HG03521 (cell line): ENCODE measurements at regions not wholly inside any gene's neighbourhood (a gene's known extent, or its start where the extent isn't known, plus 50 kb on each side); places are given as distances from the start of the nearest gene placed in this dataset.

Experiments
- ATAC-seq: cut with Tn5 transposase; IDR thresholded peaks from one replicate; pipeline ENCODE4 v1.9.1; 2021; ENCODE audit warnings: mild to moderate bottlenecking, moderate library complexity; ENCODE audit not compliant: unreplicated experiment

DNA sequence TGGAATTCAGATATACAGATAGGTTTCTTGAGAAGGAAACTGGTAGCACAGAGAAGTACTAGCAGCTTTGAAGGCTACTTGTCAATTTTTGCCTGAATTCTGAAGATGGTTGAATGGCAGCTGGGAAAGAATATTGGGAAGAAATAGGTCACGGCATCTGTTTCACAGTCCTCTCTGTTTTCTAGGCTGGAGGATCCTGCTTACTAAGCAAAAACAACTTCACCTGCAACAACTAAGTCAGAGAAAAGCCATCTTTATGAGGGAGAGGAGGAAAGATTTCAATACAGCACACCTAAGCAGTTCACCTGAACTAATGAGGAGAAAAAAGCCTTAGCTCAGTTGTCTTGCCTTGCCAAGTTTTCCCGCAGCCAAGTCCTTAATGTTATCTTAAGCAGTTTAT, 975.5 kb upstream of the EPHA7 start:
- ATAC-seq, result no peak

DNA sequence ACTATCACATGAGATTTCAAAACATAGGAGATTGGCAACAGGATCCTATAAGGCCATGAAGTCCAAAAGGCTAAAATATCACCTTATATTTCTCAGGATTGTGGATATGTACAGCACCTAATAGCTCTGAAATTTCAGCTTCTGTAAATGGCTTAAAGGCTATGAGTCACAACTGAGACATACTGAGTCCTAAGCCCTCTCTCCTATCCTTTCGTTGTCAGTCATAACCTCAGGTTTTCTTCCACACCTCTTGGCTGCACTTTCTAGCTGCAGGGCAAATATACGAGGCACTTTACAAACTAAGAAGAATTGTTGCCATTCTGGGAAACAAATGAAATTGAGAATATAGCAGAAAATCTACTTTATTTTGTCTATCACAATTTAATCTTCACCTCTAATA, 969.9 kb upstream of the EPHA7 start:
- ATAC-seq, result no peak

DNA sequence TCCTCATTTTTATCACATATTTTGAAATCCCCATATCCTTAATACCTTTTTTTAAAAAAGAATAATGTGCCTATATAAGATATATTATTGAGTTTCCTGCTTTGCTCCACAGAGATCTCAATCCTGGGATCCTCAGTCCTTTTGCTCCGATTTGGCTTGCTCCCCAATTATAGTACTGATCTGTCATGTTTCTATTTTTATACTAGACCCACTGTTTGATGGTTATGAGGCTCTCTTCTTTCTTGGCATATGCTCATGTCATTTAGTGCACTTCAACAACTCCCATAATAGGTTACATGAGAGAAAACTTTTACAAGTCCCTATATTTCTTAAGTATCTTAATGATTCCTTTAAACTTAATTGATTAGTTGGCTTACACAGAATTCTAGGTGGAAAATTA, 958.5 kb upstream of the EPHA7 start:
- no peak for ATAC-seq

GRCh38 chr6:94376876-94377275, 957.5 kb upstream of the EPHA7 start:
- no peak for ATAC-seq

GRCh38 chr6:94372229-94372628, 952.9 kb upstream of the EPHA7 start:
- ATAC-seq, result no peak

GRCh38 chr6:94367316-94367715, 948.0 kb upstream of the EPHA7 start:
- ATAC-seq, result no peak

DNA sequence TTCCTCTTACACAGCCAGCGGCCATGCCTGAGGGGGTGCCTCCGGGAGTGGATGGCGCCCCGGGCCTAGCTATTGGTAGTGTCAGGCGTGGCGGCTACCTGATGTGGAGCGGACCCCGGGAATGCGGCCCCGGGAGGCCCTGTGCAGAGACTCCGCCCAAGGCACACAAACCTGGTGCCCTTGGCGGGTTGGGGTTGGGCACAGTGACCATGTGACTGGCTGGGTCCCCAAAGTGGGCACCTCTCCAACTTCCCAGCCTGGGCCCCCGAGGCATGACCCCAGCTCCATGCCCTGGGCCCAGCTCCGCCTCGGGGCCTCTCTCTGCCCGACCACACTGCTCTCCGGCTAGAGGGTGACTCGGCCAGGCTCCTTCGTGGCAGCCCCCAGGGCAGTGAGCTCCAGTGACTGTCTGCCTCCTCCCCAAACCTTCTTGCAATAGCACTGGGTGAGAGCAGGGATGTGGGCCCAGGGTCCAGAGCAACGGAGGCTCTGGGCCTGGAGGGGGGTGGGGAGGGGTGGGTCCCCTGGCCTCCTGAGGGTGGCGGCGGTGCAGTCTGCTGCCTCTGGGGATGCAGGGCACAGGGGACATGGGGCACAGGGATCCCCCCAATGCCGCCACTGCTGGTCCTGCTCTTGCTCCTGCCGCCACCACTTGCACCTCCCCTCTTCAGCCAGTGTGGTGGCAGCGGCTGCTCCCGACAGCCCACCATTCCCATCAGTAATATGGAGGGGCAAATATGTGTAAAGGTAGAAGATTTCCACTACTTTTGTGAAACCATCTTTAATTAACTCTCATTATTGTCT, 942.9 kb upstream of the EPHA7 start:
- ATAC-seq, result no peak

DNA sequence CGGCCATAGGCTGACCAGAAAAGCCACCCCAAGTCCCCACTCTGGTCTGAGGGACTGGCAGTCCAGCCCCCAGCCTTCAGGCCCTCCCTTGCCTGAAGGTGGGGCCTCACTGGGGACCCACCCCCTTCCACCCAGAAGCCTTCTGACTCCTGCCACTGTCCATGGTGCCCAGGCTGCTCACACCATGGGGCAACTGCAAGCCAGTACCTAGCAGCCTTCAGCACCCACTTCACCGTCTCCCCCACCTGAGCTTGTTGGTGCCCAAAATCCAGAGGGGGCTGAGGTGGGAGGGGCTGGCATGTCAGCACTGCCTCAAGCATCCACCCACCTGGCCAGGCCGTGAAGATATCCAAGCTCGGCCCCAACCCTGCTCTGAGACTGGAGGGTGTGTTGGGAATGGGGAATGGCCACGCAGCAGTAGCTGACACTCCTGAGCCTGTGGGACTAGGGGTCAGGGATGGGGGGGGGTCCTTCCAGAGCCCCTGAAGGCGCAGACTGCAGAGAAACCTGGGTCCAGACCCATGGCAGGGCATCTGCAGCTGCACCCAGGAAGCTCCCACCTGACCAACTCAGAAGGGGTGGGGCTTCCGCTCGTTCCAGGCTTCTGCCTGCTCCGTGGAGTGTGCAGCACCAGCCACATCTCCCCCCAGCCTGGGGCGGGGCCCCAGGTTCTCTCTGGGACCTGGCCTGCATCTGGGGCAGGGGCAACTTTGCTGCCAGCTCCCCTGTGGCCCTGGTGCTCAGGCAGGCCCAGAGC, 942.1 kb upstream of the EPHA7 start:
- no peak for ATAC-seq

DNA sequence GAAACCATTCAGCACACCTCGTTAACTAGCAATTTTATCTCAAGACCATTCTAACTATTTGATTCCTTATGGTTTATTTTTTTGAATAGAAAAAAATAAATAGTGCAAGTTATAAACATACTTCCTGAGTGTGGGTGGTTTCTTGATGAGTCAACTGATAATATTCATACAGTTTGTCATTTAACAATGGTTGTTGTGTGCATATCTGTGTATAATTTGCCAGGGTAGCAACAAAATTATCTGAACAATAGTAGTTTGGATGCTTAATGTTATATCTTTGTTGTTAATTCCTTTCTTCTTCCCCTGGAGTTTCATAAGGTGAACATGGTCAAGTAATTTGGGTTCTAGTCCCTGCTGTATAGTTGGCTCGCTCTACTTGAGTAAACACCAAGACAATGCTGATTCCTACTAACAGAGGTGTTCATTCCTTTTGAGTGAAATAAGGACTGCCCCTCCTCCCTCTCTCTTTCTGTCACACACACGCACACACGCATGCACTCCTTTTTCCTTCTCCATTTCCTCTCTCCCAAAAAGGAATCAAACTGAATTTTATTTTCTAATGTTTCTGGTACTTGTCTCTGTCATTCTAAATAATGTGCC, 938.1 kb upstream of the EPHA7 start:
- no peak for ATAC-seq

GRCh38 chr6:94350833-94351232, 931.5 kb upstream of the EPHA7 start:
- ATAC-seq, result no peak

DNA sequence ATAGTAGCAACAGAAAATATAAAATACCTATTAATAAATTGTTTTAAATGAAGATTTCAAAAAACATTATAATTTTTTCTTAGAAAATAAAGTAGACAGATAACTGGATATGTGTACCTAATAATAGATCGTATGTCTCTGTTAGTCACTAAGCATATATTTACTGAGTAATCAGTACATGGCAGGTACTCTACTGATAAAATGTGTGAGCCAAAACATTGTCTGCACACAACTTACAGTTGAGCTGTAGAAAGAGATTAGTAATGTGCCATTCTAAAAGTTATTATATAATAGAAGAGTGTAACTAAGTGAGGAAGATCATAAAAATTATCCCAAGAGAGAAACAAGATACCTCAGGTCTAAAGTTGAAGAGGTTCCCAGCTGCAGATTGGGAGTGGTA, 929.9 kb upstream of the EPHA7 start:
- no peak for ATAC-seq

DNA sequence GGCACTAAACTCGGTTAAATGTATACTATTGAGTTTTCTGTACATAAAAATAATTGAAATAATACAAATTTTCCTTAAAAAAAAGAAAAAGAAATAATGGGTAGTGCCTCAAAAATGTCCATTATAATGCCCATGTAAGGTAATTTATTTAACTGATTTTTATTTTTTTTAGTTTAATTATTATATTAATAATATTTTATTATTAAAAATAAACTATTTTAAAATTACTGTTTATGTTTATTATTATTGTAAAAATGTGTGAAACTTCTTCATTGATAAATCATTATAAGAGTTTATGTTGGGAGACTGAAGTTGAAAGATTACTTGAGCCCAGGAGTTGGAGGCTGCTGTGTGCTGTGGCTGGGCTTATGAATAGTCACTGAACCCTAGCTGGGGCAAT, 925.5 kb upstream of the EPHA7 start:
- ATAC-seq, result no peak

GRCh38 chr6:94341173-94341572, 921.8 kb upstream of the EPHA7 start:
- no peak for ATAC-seq

- no peak for ATAC-seq
Measured at GRCh38 chr6:94323853-94324252, 904.5 kb upstream of the EPHA7 start.

DNA sequence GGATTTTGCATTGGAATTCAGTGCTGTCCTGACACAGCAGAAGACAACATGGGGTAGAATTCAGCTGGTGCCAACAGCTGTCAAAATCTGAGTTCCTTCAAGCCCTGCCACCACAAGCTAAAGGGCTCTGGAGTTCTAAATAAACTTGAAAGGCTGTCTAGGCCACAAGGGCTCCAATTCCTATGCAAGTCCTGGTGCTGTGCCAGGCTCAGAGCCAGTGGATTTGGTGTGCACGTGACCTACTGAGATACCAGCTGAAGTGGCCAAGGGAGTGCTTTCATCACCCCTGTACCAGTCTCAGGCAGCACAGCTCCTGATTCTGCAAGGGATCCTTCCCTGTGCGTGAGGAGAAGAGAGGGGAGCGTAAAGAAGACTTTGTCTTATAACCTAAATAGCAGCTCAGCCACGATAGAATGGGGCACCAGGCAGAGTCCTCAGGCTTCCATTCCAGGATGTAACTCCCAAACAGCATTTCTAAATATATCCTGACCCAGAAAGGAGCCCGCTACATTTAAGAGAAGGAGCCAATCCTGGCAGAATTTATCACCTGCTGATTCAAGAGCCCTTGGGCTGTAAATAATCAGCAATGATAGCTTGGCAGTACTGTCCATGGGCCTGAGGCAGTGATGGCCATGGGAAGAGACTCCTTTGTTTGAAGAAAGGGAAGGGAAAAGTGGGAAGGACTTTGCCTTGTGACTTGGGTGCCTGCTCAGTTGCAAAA, 881.2 kb upstream of the EPHA7 start:
- ATAC-seq, result no peak

DNA sequence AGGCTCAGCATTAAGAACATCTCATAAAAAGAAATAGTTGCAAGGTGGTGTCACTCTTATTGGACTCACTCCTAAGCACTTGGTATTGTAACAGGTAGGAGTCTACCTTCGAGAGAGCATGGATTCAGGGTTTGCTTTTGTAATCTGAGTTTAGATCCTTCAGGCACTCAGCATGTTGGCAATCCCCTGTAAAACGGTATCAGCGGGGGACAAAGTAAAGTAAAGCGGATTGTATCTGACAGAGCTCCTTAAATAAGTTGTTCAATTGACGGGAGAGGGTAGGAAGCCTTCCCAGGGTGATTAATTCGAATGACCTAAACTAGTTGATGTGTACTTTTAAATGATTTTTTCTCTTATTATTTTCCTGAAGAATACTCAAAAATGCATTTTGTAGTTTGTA, 869.8 kb upstream of the EPHA7 start:
- ATAC-seq, result no peak

DNA sequence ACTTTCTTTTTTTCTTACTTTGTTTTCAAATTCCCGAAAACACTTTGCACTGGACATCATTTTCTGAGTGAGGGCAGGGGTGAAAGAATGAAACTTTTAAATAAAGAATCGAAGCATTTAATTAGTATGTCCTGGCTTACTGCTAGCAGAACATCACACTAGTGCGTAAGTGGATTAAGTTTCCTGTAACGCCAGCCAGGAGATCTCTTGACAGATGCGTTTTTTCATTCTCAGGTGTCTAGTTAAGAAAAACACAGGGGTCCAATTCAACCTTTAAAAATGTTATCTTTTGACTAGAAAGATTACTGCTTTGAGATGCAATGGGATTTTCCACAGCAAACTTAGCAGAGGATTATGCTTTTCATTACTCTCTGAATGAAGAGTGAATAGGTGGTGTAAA, 858.8 kb upstream of the EPHA7 start:
- no peak for ATAC-seq

DNA sequence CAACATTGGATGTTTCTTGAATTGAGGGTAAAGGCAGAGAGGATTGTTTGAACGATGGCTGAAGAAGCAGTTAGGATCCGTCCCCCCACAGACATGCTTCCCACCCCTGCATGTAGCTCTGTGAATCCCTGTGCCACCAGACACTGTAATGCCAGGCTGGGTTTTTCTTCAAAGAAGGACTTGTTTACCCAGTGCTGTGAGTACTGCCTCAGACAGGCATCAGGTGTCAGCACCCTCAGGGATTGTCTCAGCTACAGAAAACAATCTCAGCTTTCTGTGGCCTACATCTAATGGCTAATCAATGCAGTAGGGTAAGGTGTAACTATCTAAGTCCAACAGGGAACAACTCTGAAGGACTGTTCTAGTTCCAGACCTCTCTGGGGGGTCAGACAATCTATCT, 853.0 kb upstream of the EPHA7 start:
- no peak for ATAC-seq

DNA sequence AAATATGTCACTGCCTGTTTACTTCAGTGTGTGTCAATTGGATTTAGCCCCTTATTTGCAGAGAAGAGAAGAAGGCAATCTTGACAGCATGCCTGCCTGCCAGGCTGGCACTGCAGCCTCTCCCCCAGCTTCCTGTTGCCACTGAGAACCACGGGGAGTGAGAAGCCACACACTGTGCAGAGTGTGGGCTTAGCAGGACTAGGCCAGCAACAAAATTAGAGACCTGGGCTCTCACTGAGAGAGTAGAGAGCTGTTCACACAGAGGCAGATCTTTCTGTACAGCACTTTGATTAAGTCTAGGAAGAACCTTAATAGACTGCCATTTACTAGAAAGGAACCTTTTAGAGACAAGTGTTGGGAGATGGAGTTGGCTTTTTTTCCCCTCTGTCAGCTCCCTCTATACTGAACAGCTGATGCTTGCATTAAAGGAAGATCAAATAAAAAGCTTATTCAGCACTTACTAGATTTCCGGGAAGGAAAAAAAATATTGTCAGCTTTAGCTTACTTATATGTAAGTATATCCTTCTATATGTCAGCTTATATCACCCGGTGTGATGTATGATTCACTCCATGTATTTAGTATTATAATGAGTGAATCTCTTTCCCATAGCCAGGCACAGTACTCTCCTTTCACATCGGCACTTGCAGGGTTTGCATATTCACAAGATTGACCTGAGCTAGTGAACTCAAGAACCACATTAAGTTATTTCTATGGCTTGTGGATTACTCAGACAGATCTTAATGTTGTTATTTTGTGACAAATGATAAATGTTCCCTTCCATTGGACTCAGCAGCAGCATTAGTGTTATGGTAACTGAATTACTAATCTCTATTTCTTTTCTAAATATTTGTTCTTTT, 851.0 kb upstream of the EPHA7 start:
- no peak for ATAC-seq

GRCh38 chr6:94269256-94269655, 849.9 kb upstream of the EPHA7 start:
- no peak for ATAC-seq

GRCh38 chr6:94260765-94261164, 841.4 kb upstream of the EPHA7 start:
- no peak for ATAC-seq
